IPS DF 6.9 (cell line): ENCODE measurements at regions not wholly inside any gene's neighbourhood (a gene's known extent, or its start where the extent isn't known, plus 50 kb on each side); places are given as distances from the start of the nearest gene placed in this dataset.
"Not testable (repeated sequence)": the region's sequence is repeated elsewhere in the genome, so short reads cannot be mapped to it uniquely, and the experiment has no call there.

Experiments used
- DNase-seq: peaks from one replicate; pipeline ENCODE4 v3.0.0-alpha.2; 2013; ENCODE audit warnings: low read depth, low spot score
- H3K27ac ChIP-seq: one replicate; pipeline ENCODE4 v1.5.1; 2013; ENCODE audit warnings: low read length, control low read depth
- H3K27me3 ChIP-seq: 2 replicates; pipeline ENCODE4 v1.6.1; 2013; ENCODE audit warnings: mild to moderate bottlenecking, low read length; ENCODE audit not compliant: control insufficient read depth, insufficient read depth
- H3K36me3 ChIP-seq: 2 replicates; pipeline ENCODE4 v1.6.1; 2013; ENCODE audit warnings: low read length; ENCODE audit not compliant: control insufficient read depth, insufficient read depth
- H3K4me1 ChIP-seq: 2 replicates; pipeline ENCODE4 v1.6.1; 2013; ENCODE audit warnings: low read length; ENCODE audit not compliant: control insufficient read depth, insufficient read depth
- H3K4me3 ChIP-seq: 2 replicates; pipeline ENCODE4 v1.5.1; 2013; ENCODE audit warnings: mild to moderate bottlenecking, low read length
- H3K9me3 ChIP-seq: 2 replicates; pipeline ENCODE4 v1.6.1; 2013; ENCODE audit warnings: low read length, inconsistent platforms; ENCODE audit not compliant: control insufficient read depth, insufficient read depth
- WGBS: extraction: QIAGEN DNeasy Blood & Tissue Kit; methylation state at CpG from one replicate; pipeline ENCODE4 v1.1.7; 2013; ENCODE audit warnings: mixed read lengths, missing lambda C conversion rate; ENCODE audit not compliant: insufficient read length, insufficient coverage; 5-methylcytosine and 5-hydroxymethylcytosine counted together

GRCh38 chr13:38462605-38463004 is 113.0 kb downstream of the UFM1 start:
- no peak overlapping the region for H3K4me3 ChIP-seq
- WGBS: no CpG with 5 or more reads among the region's 7 CpGs
- DNase-seq: no peak
- no peak overlapping the region for H3K27ac ChIP-seq
- no peaks in the 10 kb centered on the region for H3K9me3 ChIP-seq
- H3K36me3 ChIP-seq: no peaks in the 10 kb centered on the region
- H3K27me3 ChIP-seq: no peaks in the 10 kb centered on the region
- no peaks in the 10 kb centered on the region for H3K4me1 ChIP-seq

GRCh38 chr13:38463048-38463447 is 113.4 kb downstream of the UFM1 start:
- Histone ChIP-seq H3K4me1 (no peaks in the 10 kb centered on the region), H3K27ac (no peak overlapping the region), H3K36me3 (no peaks in the 10 kb centered on the region), H3K9me3 (no peaks in the 10 kb centered on the region), H3K4me3 (no peak overlapping the region), H3K27me3 (no peaks in the 10 kb centered on the region)
- DNase-seq: no peak
- WGBS: no CpG with 5 or more reads among the region's 3 CpGs

GRCh38 chr13:38472411-38472810 is 122.8 kb downstream of the UFM1 start:
- not testable (repeated sequence) for H3K9me3 ChIP-seq, H3K4me3 ChIP-seq, H3K4me1 ChIP-seq, H3K27ac ChIP-seq, DNase-seq, H3K36me3 ChIP-seq, H3K27me3 ChIP-seq
- no CpG with 5 or more reads among the region's 34 CpGs for WGBS

- Histone ChIP-seq H3K9me3 (no peaks in the 10 kb centered on the region), H3K27ac (no peak overlapping the region), H3K36me3 (no peaks in the 10 kb centered on the region), H3K27me3 (no peaks in the 10 kb centered on the region), H3K4me1 (no peaks in the 10 kb centered on the region), H3K4me3 (no peak overlapping the region)
- no CpG with 5 or more reads among the region's 5 CpGs for WGBS
- DNase-seq: no peak
These were observed 123.7 kb downstream of the UFM1 start for GRCh38 chr13:38473305-38473704.

- H3K27ac ChIP-seq: no peak overlapping the region
- H3K4me3 ChIP-seq: no peak overlapping the region
- H3K27me3 ChIP-seq: no peaks in the 10 kb centered on the region
- no peaks in the 10 kb centered on the region for H3K36me3 ChIP-seq
- DNase-seq: no peak
- no peaks in the 10 kb centered on the region for H3K4me1 ChIP-seq
- no peaks in the 10 kb centered on the region for H3K9me3 ChIP-seq
- no CpG with 5 or more reads among the region's 2 CpGs for WGBS
These were observed 128.0 kb downstream of the UFM1 start for GRCh38 chr13:38477676-38478075.

GRCh38 chr13:38483623-38484022 is 134.0 kb downstream of the UFM1 start:
- no peaks in the 10 kb centered on the region for H3K36me3 ChIP-seq
- no peaks in the 10 kb centered on the region for H3K4me1 ChIP-seq
- WGBS: no CpG with 5 or more reads among the region's 1 CpG
- no peak overlapping the region for H3K27ac ChIP-seq
- no peak overlapping the region for H3K4me3 ChIP-seq
- H3K27me3 ChIP-seq: no peaks in the 10 kb centered on the region
- no peak for DNase-seq
- no peaks in the 10 kb centered on the region for H3K9me3 ChIP-seq

GRCh38 chr13:38490657-38491056 is 141.0 kb downstream of the UFM1 start:
- no peak for DNase-seq
- WGBS: no CpG with 5 or more reads among the region's 3 CpGs

GRCh38 chr13:38494445-38494844 is 144.8 kb downstream of the UFM1 start:
- Histone ChIP-seq H3K36me3 (no peaks in the 10 kb centered on the region), H3K27ac (no peak overlapping the region), H3K4me3 (no peak overlapping the region), H3K4me1 (no peaks in the 10 kb centered on the region), H3K9me3 (no peaks in the 10 kb centered on the region), H3K27me3 (no peaks in the 10 kb centered on the region)
- WGBS: no CpG with 5 or more reads among the region's 2 CpGs
- DNase-seq: no peak

More at GRCh38 chr13:38490657-38491056, 141.0 kb downstream of the UFM1 start:
- Histone ChIP-seq H3K36me3 (no peaks in the 10 kb centered on the region), H3K4me1 (no peaks in the 10 kb centered on the region), H3K4me3 (no peak overlapping the region), H3K9me3 (no peaks in the 10 kb centered on the region), H3K27ac (no peak overlapping the region), H3K27me3 (no peaks in the 10 kb centered on the region)

- H3K4me1 ChIP-seq: no peaks in the 10 kb centered on the region
- DNase-seq: no peak
- H3K27ac ChIP-seq: no peak overlapping the region
- WGBS: no CpG with 5 or more reads among the region's 2 CpGs
- H3K27me3 ChIP-seq: no peaks in the 10 kb centered on the region
- no peaks in the 10 kb centered on the region for H3K36me3 ChIP-seq
- no peak overlapping the region for H3K4me3 ChIP-seq
- H3K9me3 ChIP-seq: no peaks in the 10 kb centered on the region
These were observed 147.3 kb downstream of the UFM1 start for GRCh38 chr13:38496917-38497316.

GRCh38 chr13:38498271-38498670 is 148.6 kb downstream of the UFM1 start:
- Histone ChIP-seq H3K27me3 (no peaks in the 10 kb centered on the region), H3K27ac (no peak overlapping the region), H3K4me3 (no peak overlapping the region), H3K4me1 (no peaks in the 10 kb centered on the region), H3K9me3 (no peaks in the 10 kb centered on the region), H3K36me3 (no peaks in the 10 kb centered on the region)
- no CpG with 5 or more reads among the region's 5 CpGs for WGBS
- DNase-seq: no peak

GRCh38 chr13:38514575-38514974 is 164.9 kb downstream of the UFM1 start:
- Histone ChIP-seq H3K36me3 (no peaks in the 10 kb centered on the region), H3K27ac (no peak overlapping the region), H3K27me3 (no peaks in the 10 kb centered on the region), H3K4me1 (peaks cover 2% of the 10 kb centered on the region; the same call in 1 of the 2 replicates), H3K9me3 (no peaks in the 10 kb centered on the region), H3K4me3 (no peak overlapping the region)
- no CpG with 5 or more reads among the region's 1 CpG for WGBS
- DNase-seq: no peak
